HG02885 (cell line): ENCODE measurements at regions not wholly inside any gene's neighbourhood (a gene's known extent, or its start where the extent isn't known, plus 50 kb on each side); places are given as distances from the start of the nearest gene placed in this dataset.

Experiments used
- ATAC-seq: cut with Tn5 transposase; IDR thresholded peaks from one replicate; pipeline ENCODE4 v1.9.1; 2021; ENCODE audit warnings: mild to moderate bottlenecking; ENCODE audit not compliant: unreplicated experiment, poor library complexity

GRCh38 chr2:8459474-8459873 lies 222.4 kb upstream of the ID2 start:
- ATAC-seq = no peak

- ATAC-seq = no peak
These were observed 220.5 kb upstream of the ID2 start for GRCh38 chr2:8461341-8461740.

GRCh38 chr2:8462280-8462679 lies 219.6 kb upstream of the ID2 start:
- no peak for ATAC-seq

- ATAC-seq = no peak
These were observed 218.8 kb upstream of the ID2 start for GRCh38 chr2:8462899-8463648.

- ATAC-seq = no peak
These were observed 216.3 kb upstream of the ID2 start for GRCh38 chr2:8465560-8465959.

- ATAC-seq = no peak
These were observed 212.0 kb upstream of the ID2 start for GRCh38 chr2:8469709-8470493.

- ATAC-seq = peak; percentile 57
These were observed 209.1 kb upstream of the ID2 start for GRCh38 chr2:8472545-8473323.

- no peak for ATAC-seq
These were observed 206.4 kb upstream of the ID2 start for GRCh38 chr2:8475349-8476031.

- peak; percentile 53 for ATAC-seq
These were observed 204.0 kb upstream of the ID2 start for GRCh38 chr2:8477552-8478470.

- no peak for ATAC-seq
These were observed 203.4 kb upstream of the ID2 start for GRCh38 chr2:8478471-8478793.

- ATAC-seq = no peak
These were observed 202.6 kb upstream of the ID2 start for GRCh38 chr2:8479298-8479697.

- ATAC-seq = no peak
These were observed 200.9 kb upstream of the ID2 start for GRCh38 chr2:8480915-8481314.

GRCh38 chr2:8481463-8482009 lies 200.3 kb upstream of the ID2 start:
- ATAC-seq = peak; percentile 54

- no peak for ATAC-seq
These were observed 199.4 kb upstream of the ID2 start for GRCh38 chr2:8482432-8482831.

GRCh38 chr2:8484502-8485283 lies 197.2 kb upstream of the ID2 start:
- no peak for ATAC-seq

GRCh38 chr2:8485736-8486135 lies 196.1 kb upstream of the ID2 start:
- ATAC-seq = no peak

- ATAC-seq = no peak
These were observed 195.7 kb upstream of the ID2 start for GRCh38 chr2:8486141-8486540.

GRCh38 chr2:8487461-8487932 lies 194.4 kb upstream of the ID2 start:
- peak; percentile 19 for ATAC-seq
